ENCODE measurements at regions not wholly inside any gene's neighbourhood (a gene's known extent, or its start where the extent isn't known, plus 50 kb on each side); places are given as distances from the start of the nearest gene placed in this dataset.

DNA sequence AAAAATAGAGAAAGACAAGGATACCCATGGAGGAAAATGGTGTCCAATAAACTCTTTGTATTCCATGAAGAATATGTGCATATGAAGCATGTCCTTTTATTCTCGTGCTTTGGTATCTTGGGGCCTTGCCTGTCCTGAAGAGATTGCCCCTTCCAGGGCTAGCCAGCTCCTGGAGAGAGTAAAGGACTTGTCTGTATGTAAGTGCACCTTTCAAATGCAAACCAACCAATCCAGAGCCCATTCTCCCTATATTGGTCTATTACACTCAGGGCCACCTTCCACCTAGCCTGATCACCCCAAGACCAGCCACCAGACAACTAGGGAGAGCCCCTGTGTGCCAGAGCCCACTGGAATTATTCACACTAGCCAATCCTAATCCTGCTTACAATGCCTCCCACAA, 221.6 kb downstream of the CD83 start:
- H3K79me2 ChIP-seq (ENCODE audit: insufficient read depth, low read length), result no peaks in the 10 kb centered on the region
- DNase-seq (ENCODE audit: insufficient read length, low spot score, missing footprints), result no peak
- no peaks in the 10 kb centered on the region for H3K27me3 ChIP-seq (ENCODE audit: insufficient read depth, low read length)
- H3K9me3 ChIP-seq (ENCODE audit: low read depth, low read length), result no peaks in the 10 kb centered on the region
- no peak overlapping the region for H3K4me3 ChIP-seq (ENCODE audit: insufficient read depth, low read length)
- no peaks in the 10 kb centered on the region for H3K36me3 ChIP-seq (ENCODE audit: insufficient read depth, low read length)
- H3K4me2 ChIP-seq (ENCODE audit: insufficient read depth, low read length), result no peak overlapping the region
- H4K20me1 ChIP-seq (ENCODE audit: insufficient read depth, low read length), result no peaks in the 10 kb centered on the region
- no peak overlapping the region for H2AFZ ChIP-seq (ENCODE audit: low read length)
- peaks cover 3% of the 10 kb centered on the region for H3K4me1 ChIP-seq (ENCODE audit: insufficient read depth, low read length)
- TF ChIP-seq, protein P1, sequence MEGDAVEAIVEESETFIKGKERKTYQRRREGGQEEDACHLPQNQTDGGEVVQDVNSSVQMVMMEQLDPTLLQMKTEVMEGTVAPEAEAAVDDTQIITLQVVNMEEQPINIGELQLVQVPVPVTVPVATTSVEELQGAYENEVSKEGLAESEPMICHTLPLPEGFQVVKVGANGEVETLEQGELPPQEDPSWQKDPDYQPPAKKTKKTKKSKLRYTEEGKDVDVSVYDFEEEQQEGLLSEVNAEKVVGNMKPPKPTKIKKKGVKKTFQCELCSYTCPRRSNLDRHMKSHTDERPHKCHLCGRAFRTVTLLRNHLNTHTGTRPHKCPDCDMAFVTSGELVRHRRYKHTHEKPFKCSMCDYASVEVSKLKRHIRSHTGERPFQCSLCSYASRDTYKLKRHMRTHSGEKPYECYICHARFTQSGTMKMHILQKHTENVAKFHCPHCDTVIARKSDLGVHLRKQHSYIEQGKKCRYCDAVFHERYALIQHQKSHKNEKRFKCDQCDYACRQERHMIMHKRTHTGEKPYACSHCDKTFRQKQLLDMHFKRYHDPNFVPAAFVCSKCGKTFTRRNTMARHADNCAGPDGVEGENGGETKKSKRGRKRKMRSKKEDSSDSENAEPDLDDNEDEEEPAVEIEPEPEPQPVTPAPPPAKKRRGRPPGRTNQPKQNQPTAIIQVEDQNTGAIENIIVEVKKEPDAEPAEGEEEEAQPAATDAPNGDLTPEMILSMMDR (IDR thresholded peaks at IDR 0.05; ENCODE audit: extremely low read depth, low read depth, low read length), result no peak
- no peak overlapping the region for H3K27ac ChIP-seq (ENCODE audit: low read depth, low read length)

DNA sequence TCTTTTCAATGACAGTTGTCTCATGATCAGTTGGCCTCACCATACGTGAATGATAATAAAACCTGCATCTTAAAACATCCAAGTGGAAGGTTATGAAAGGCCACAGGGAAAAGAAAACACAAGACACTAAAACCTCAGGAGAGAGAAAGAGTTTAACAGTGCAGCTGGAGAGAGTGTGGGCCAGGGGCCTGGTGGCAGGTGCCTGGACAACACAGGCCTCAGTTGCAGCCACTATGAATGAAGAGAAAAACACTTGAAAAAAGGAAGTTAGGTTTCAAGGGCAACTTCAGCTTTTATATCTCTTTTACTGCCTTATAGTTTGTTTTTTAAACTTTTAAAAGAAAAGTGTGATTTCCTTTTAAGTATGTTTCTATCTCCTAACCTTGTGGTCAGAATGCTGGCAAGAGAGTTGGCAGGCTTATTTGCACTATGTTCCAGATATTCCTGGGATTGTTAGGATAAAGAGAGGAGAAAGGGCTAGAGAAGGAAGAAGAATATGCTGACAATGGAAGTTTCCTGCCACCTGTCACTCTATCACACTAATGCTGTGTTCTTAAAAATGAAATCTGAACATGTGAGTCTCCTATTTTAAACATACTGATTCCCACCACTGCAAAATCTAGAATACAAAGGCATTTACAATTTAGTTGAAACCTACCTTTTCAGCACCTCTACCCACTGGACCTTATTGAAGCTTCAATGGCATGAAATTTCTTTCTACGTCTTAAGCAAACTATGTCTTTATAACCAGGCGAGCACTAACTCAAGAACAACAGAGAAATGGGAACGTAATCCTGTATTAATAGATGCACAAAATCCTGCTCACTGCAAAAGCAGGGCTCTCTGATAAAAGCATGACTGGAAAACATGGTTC, 222.4 kb downstream of the CD83 start:
- no peak for DNase-seq (ENCODE audit: insufficient read length, low spot score, missing footprints)
- no peak overlapping the region for H3K27ac ChIP-seq (ENCODE audit: low read depth, low read length)
- TF ChIP-seq, protein P1 (IDR thresholded peaks at IDR 0.05; ENCODE audit: extremely low read depth, low read depth, low read length), result no peak
- no peaks in the 10 kb centered on the region for H3K79me2 ChIP-seq (ENCODE audit: insufficient read depth, low read length)
- H4K20me1 ChIP-seq (ENCODE audit: insufficient read depth, low read length), result no peaks in the 10 kb centered on the region
- no peak overlapping the region for H3K4me3 ChIP-seq (ENCODE audit: insufficient read depth, low read length)
- no peaks in the 10 kb centered on the region for H3K27me3 ChIP-seq (ENCODE audit: insufficient read depth, low read length)
- no peak overlapping the region for H2AFZ ChIP-seq (ENCODE audit: low read length)
- H3K36me3 ChIP-seq (ENCODE audit: insufficient read depth, low read length), result no peaks in the 10 kb centered on the region
- no peak overlapping the region for H3K4me2 ChIP-seq (ENCODE audit: insufficient read depth, low read length)
- no peaks in the 10 kb centered on the region for H3K9me3 ChIP-seq (ENCODE audit: low read depth, low read length)
- H3K4me1 ChIP-seq (ENCODE audit: insufficient read depth, low read length), result no peaks in the 10 kb centered on the region

DNA sequence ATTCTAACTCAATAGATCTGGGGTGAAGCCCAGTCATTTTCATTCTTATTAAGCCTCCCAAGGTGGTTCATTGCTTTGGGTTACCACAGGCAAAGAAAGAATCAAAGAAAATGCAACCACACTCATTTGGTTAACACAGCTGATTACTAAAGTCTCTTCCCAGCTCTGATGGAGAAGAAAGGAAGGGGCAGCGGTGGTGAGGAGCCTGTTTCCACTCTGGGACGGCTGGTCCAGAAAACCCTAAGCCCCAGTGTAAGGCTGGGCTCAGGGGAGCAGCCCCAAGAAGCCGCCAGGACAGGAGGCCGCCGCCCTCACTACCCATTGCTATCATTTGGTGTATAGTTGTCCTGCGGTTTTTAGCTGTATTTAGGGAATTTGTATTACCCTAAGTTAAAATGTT, 226.9 kb downstream of the CD83 start:
- Histone ChIP-seq H3K27ac (ENCODE audit: low read depth, low read length) (no peak overlapping the region), H3K36me3 (ENCODE audit: insufficient read depth, low read length) (no peaks in the 10 kb centered on the region), H3K27me3 (ENCODE audit: insufficient read depth, low read length) (peaks cover 4% of the 10 kb centered on the region), H3K79me2 (ENCODE audit: insufficient read depth, low read length) (no peaks in the 10 kb centered on the region), H3K4me3 (ENCODE audit: insufficient read depth, low read length) (no peak overlapping the region), H3K4me1 (ENCODE audit: insufficient read depth, low read length) (no peaks in the 10 kb centered on the region), H4K20me1 (ENCODE audit: insufficient read depth, low read length) (no peaks in the 10 kb centered on the region), H3K9me3 (ENCODE audit: low read depth, low read length) (no peaks in the 10 kb centered on the region), H2AFZ (ENCODE audit: low read length) (no peak overlapping the region), H3K4me2 (ENCODE audit: insufficient read depth, low read length) (no peak overlapping the region)
- no peak for DNase-seq (ENCODE audit: insufficient read length, low spot score, missing footprints)
- TF ChIP-seq, protein P1 (IDR thresholded peaks at IDR 0.05; ENCODE audit: extremely low read depth, low read depth, low read length), result no peak

DNA sequence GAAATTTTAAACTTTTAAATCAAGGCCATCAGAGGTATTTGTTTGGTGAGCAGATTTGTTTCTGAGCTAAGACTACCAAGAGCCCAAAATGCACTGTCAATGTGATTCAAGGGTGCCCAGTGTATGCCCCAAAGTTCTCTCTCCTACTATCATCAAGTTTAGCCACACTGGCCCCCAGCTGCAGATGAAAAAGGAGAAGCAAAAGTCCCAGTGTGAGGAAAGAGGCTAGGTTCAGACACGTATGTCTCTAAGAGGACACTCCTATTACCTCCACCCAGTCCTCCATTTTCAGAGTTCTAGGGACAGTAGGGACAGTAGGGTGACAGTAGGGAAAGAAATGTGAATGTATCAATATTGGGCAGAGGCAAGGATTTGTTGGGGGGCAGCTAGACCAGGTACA, 230.8 kb downstream of the CD83 start:
- H3K9me3 ChIP-seq (ENCODE audit: low read depth, low read length), result no peaks in the 10 kb centered on the region

More for the DNA sequence above, 230.8 kb downstream of the CD83 start:
- Histone ChIP-seq H3K79me2 (ENCODE audit: insufficient read depth, low read length) (no peaks in the 10 kb centered on the region), H3K4me2 (ENCODE audit: insufficient read depth, low read length) (no peak overlapping the region), H2AFZ (ENCODE audit: low read length) (no peak overlapping the region), H3K36me3 (ENCODE audit: insufficient read depth, low read length) (no peaks in the 10 kb centered on the region), H3K4me3 (ENCODE audit: insufficient read depth, low read length) (no peak overlapping the region), H3K27me3 (ENCODE audit: insufficient read depth, low read length) (peaks cover 4% of the 10 kb centered on the region), H4K20me1 (ENCODE audit: insufficient read depth, low read length) (no peaks in the 10 kb centered on the region), H3K27ac (ENCODE audit: low read depth, low read length) (no peak overlapping the region), H3K4me1 (ENCODE audit: insufficient read depth, low read length) (no peaks in the 10 kb centered on the region)
- no peak for DNase-seq (ENCODE audit: insufficient read length, low spot score, missing footprints)
- TF ChIP-seq, protein P1 (IDR thresholded peaks at IDR 0.05; ENCODE audit: extremely low read depth, low read depth, low read length), result no peak
